ENCODE measurements at regions not wholly inside any gene's neighbourhood (a gene's known extent, or its start where the extent isn't known, plus 50 kb on each side); places are given as distances from the start of the nearest gene placed in this dataset.

DNA sequence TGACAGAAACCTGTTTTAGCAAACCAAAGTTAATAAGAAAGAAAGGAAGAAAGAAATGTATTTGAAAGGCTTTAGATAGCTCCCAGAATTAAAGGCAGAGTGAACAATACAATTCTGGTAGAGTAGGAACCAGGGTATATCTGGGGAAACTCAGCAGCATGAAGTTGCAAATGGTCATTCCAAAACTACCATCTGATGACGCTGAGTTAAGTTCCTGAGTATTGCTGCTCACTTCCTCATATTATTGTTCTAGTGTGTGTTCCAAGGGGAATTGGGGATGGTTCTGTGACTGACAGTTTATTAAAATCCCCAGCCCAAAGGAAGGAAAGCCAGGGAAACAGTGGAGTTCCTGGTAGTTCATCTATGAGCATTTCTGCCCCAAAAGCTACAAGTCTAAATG, 88.3 kb upstream of the FRMD4B start:
- TF ChIP-seq POLR2A (IDR thresholded peaks at IDR 0.05; ENCODE audit: low read length) (no peak), USF2 (IDR thresholded peaks at IDR 0.05) (no peak), RFX5 (IDR thresholded peaks at IDR 0.05) (no peak), TP53 (CRISPR knock-in tag; IDR thresholded peaks at IDR 0.05) (no peak), NR3C1 (IDR thresholded peaks at IDR 0.05) (no peak), ZNF302 (CRISPR knock-in tag; IDR thresholded peaks at IDR 0.05) (no peak), RNF2 (IDR thresholded peaks at IDR 0.05; ENCODE audit: borderline replicate concordance, low read depth) (no peak), SREBF2 (IDR thresholded peaks at IDR 0.05) (no peak), CBX8 (IDR thresholded peaks at IDR 0.05) (no peak)
- TF ChIP-seq, protein P1, sequence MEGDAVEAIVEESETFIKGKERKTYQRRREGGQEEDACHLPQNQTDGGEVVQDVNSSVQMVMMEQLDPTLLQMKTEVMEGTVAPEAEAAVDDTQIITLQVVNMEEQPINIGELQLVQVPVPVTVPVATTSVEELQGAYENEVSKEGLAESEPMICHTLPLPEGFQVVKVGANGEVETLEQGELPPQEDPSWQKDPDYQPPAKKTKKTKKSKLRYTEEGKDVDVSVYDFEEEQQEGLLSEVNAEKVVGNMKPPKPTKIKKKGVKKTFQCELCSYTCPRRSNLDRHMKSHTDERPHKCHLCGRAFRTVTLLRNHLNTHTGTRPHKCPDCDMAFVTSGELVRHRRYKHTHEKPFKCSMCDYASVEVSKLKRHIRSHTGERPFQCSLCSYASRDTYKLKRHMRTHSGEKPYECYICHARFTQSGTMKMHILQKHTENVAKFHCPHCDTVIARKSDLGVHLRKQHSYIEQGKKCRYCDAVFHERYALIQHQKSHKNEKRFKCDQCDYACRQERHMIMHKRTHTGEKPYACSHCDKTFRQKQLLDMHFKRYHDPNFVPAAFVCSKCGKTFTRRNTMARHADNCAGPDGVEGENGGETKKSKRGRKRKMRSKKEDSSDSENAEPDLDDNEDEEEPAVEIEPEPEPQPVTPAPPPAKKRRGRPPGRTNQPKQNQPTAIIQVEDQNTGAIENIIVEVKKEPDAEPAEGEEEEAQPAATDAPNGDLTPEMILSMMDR (IDR thresholded peaks at IDR 0.05) = no peak
